ENCODE measurements at regions not wholly inside any gene's neighbourhood (a gene's known extent, or its start where the extent isn't known, plus 50 kb on each side); places are given as distances from the start of the nearest gene placed in this dataset.

DNA sequence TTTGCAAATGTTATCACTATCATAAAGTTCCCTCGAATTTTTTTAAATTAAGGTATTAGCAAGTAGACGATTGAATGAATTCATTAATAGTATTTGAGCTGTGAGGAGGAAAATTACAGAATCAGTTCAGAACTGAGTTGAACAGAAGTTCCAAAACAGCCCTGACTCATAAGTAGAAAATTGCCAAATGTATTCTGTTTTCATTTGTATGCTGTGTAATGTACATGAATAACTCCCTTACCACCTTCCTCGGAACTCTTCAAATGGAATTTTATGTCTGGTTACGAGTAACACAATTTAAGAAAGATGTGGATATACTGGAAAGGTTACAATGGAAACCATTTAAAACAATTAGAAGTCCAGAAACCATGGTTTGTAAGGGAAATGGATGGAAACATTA, 283.3 kb upstream of the FAR2 start (continued):
- TF ChIP-seq, protein P1, sequence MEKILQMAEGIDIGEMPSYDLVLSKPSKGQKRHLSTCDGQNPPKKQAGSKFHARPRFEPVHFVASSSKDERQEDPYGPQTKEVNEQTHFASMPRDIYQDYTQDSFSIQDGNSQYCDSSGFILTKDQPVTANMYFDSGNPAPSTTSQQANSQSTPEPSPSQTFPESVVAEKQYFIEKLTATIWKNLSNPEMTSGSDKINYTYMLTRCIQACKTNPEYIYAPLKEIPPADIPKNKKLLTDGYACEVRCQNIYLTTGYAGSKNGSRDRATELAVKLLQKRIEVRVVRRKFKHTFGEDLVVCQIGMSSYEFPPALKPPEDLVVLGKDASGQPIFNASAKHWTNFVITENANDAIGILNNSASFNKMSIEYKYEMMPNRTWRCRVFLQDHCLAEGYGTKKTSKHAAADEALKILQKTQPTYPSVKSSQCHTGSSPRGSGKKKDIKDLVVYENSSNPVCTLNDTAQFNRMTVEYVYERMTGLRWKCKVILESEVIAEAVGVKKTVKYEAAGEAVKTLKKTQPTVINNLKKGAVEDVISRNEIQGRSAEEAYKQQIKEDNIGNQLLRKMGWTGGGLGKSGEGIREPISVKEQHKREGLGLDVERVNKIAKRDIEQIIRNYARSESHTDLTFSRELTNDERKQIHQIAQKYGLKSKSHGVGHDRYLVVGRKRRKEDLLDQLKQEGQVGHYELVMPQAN (conservative IDR thresholded peaks at IDR 0.05): no peak
- TF ChIP-seq, protein P2, sequence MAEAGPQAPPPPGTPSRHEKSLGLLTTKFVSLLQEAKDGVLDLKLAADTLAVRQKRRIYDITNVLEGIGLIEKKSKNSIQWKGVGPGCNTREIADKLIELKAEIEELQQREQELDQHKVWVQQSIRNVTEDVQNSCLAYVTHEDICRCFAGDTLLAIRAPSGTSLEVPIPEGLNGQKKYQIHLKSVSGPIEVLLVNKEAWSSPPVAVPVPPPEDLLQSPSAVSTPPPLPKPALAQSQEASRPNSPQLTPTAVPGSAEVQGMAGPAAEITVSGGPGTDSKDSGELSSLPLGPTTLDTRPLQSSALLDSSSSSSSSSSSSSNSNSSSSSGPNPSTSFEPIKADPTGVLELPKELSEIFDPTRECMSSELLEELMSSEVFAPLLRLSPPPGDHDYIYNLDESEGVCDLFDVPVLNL (IDR thresholded peaks at IDR 0.05; ENCODE audit: low read depth, low read length): no peak
- TF ChIP-seq RCOR1 (conservative IDR thresholded peaks at IDR 0.05; ENCODE audit: low read depth, low read length) (no peak), PAX8 (IDR thresholded peaks at IDR 0.05) (no peak), ZZZ3 (IDR thresholded peaks at IDR 0.05; ENCODE audit: control insufficient read depth, insufficient read length, low read depth) (no peak)
- TF ChIP-seq, protein P3, sequence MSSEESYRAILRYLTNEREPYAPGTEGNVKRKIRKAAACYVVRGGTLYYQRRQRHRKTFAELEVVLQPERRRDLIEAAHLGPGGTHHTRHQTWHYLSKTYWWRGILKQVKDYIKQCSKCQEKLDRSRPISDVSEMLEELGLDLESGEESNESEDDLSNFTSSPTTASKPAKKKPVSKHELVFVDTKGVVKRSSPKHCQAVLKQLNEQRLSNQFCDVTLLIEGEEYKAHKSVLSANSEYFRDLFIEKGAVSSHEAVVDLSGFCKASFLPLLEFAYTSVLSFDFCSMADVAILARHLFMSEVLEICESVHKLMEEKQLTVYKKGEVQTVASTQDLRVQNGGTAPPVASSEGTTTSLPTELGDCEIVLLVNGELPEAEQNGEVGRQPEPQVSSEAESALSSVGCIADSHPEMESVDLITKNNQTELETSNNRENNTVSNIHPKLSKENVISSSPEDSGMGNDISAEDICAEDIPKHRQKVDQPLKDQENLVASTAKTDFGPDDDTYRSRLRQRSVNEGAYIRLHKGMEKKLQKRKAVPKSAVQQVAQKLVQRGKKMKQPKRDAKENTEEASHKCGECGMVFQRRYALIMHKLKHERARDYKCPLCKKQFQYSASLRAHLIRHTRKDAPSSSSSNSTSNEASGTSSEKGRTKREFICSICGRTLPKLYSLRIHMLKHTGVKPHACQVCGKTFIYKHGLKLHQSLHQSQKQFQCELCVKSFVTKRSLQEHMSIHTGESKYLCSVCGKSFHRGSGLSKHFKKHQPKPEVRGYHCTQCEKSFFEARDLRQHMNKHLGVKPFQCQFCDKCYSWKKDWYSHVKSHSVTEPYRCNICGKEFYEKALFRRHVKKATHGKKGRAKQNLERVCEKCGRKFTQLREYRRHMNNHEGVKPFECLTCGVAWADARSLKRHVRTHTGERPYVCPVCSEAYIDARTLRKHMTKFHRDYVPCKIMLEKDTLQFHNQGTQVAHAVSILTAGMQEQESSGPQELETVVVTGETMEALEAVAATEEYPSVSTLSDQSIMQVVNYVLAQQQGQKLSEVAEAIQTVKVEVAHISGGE (CRISPR knock-in tag; IDR thresholded peaks at IDR 0.05): no peak
